Mucosa of descending colon (tissue), 3 donors: ENCODE measurements at regions not wholly inside any gene's neighbourhood (a gene's known extent, or its start where the extent isn't known, plus 50 kb on each side); places are given as distances from the start of the nearest gene placed in this dataset.

ENCODE experiments used
- ATAC-seq: fragments of 200-7000 bp; cut with Tn5 transposase; one replicate; pipeline ENCODE4 v1.9.1; 2020; ENCODE audit warnings: mild to moderate bottlenecking, moderate library complexity
- DNase-seq, 3 donors: peaks; one replicate each; pipeline ENCODE4 v3.0.0-alpha.2; 2020
- H3K36me3 ChIP-seq: fragments of 200-600 bp; one replicate; pipeline ENCODE4 v1.8.0; 2021; ENCODE audit warnings: low read depth, mild to moderate bottlenecking
- H3K4me1 ChIP-seq: fragments of 200-600 bp; one replicate; pipeline ENCODE4 v1.8.0; 2021; ENCODE audit warnings: low read depth, mild to moderate bottlenecking
- H3K4me3 ChIP-seq: fragments of 200-600 bp; one replicate; pipeline ENCODE4 v1.8.0; 2021; ENCODE audit warnings: mild to moderate bottlenecking
- H3K9me3 ChIP-seq: fragments of 200-600 bp; one replicate; pipeline ENCODE4 v1.8.0; 2021; ENCODE audit warnings: mild to moderate bottlenecking
- CTCF ChIP-seq: fragments of 200-600 bp; IDR thresholded peaks from one replicate; pipeline ENCODE4 v1.8.0; 2022; ENCODE audit warnings: antibody characterized with exemption, mild to moderate bottlenecking
- intact Hi-C, 2 donors: fragments of 100-400 bp; cut with DNase I in 1 of 2; cut with micrococcal nuclease in 1 of 2; formaldehyde crosslinking; loops; one replicate each; pipeline versions ENCODE4 v1.11.0 to v1.11.1; 2022; cut with DNase I, micrococcal nuclease
- donor health status: DM: no; HTN: no; CAD: no; lungs with moderate emphysema.
- donor health status: DM: no; HTN: no; CAD: no.
- donor health status: DM: no; HTN: yes; CAD: no.

- TF ChIP-seq CTCF: no peak
- Histone ChIP-seq H3K4me3 (no peak overlapping the region), H3K4me1 (peaks cover 12% of the 10 kb centered on the region), H3K36me3 (no peaks in the 10 kb centered on the region), H3K9me3 (no peaks in the 10 kb centered on the region)
- no peak for DNase-seq
- ATAC-seq: no peak
- intact Hi-C loops: no loop called here
These were observed 135.9 kb upstream of the KLF4 start for GRCh38 chr9:107625383-107625984.

GRCh38 chr9:107624234-107624948 is 134.8 kb upstream of the KLF4 start:
- H3K9me3 ChIP-seq: no peaks in the 10 kb centered on the region
- H3K4me3 ChIP-seq: no peak overlapping the region
- no peak for TF ChIP-seq CTCF
- H3K4me1 ChIP-seq: peaks cover 17% of the 10 kb centered on the region
- ATAC-seq (peak; percentile 40), DNase-seq (peak in 2 of 3 donors; percentile 38 to 57)
- no peaks in the 10 kb centered on the region for H3K36me3 ChIP-seq
- intact Hi-C loops: no loop called here

GRCh38 chr9:107621436-107621835 is 131.9 kb upstream of the KLF4 start:
- Histone ChIP-seq H3K9me3 (no peaks in the 10 kb centered on the region), H3K4me3 (no peak overlapping the region), H3K4me1 (peaks cover 17% of the 10 kb centered on the region), H3K36me3 (no peaks in the 10 kb centered on the region)
- no peak for TF ChIP-seq CTCF
- DNase-seq: no peak
- intact Hi-C loops: no loop called here
- peak; percentile 19 for ATAC-seq

- no peak for TF ChIP-seq CTCF
- H3K4me3 ChIP-seq: no peak overlapping the region
- H3K4me1 ChIP-seq: peaks cover 18% of the 10 kb centered on the region
- intact Hi-C loops: no loop called here
- ATAC-seq (peak; percentile 97), DNase-seq (peak; percentile 73 to 86 (median 83))
- no peaks in the 10 kb centered on the region for H3K36me3 ChIP-seq
- H3K9me3 ChIP-seq: no peaks in the 10 kb centered on the region
These were observed 131.2 kb upstream of the KLF4 start for GRCh38 chr9:107620801-107621200.

- intact Hi-C loops: no loop called here
- Histone ChIP-seq H3K4me1 (peaks cover 21% of the 10 kb centered on the region), H3K9me3 (no peaks in the 10 kb centered on the region), H3K36me3 (no peaks in the 10 kb centered on the region), H3K4me3 (no peak overlapping the region)
- TF ChIP-seq CTCF: no peak
- DNase-seq (no peak), ATAC-seq (no peak)
These were observed 130.7 kb upstream of the KLF4 start for GRCh38 chr9:107620236-107620635.
